HuH-7.5 (cell line): ENCODE measurements at regions not wholly inside any gene's neighbourhood (a gene's known extent, or its start where the extent isn't known, plus 50 kb on each side); places are given as distances from the start of the nearest gene placed in this dataset.

ENCODE experiments used
- DNase-seq: peaks from one replicate; pipeline ENCODE4 v3.0.0; 2011; ENCODE audit warnings: low spot score

- DNase-seq = no peak
These were observed 488.1 kb upstream of the PRMT6 start for GRCh38 chr1:106568201-106568974.

- no peak for DNase-seq
These were observed 485.4 kb upstream of the PRMT6 start for GRCh38 chr1:106571109-106571508.

- no peak for DNase-seq
These were observed 472.4 kb upstream of the PRMT6 start for GRCh38 chr1:106584107-106584506.

DNA sequence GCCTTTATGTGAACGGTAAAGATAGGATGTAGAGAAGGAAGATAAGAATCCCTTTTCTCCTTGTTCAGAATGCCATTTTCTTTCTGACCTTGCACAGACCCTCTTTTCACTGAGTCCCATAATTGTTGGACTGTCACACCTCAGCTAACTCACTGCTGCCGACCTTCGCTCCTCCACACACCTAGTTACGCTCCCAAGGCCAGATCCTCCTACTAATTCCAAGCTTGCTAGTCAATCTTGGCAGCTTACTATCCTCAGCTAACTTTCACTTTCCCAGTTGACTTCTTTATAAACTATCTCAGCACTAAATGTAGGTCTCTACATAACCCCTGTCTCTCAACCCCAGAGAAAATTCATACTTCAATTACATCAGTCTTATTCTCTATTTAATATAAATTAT lies 471.8 kb upstream of the PRMT6 start:
- no peak for DNase-seq

- no peak for DNase-seq
These were observed 455.8 kb upstream of the PRMT6 start for GRCh38 chr1:106600626-106601025.

DNA sequence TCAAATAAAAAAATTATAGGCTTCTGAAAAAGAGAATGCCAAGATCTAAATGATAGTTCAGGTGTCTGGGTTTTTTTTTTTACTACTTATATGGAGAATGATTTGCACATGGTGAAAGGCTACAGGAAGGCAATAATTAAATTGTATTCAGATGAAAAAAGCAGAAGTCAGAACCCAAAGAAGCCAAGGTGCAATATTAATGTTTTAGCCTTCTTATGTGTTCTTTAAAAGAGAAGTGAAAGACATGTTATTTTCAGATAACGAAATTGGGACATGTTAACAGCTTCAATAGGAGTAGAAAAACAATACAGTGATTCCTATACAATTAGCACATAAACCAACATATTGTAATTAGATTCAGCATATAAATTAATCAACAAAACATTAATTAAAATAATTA lies 452.9 kb upstream of the PRMT6 start:
- no peak for DNase-seq

GRCh38 chr1:106608841-106609240 lies 447.6 kb upstream of the PRMT6 start:
- no peak for DNase-seq

- DNase-seq = no peak
These were observed 443.4 kb upstream of the PRMT6 start for GRCh38 chr1:106613068-106613467.

- DNase-seq = no peak
These were observed 442.6 kb upstream of the PRMT6 start for GRCh38 chr1:106613861-106614260.

DNA sequence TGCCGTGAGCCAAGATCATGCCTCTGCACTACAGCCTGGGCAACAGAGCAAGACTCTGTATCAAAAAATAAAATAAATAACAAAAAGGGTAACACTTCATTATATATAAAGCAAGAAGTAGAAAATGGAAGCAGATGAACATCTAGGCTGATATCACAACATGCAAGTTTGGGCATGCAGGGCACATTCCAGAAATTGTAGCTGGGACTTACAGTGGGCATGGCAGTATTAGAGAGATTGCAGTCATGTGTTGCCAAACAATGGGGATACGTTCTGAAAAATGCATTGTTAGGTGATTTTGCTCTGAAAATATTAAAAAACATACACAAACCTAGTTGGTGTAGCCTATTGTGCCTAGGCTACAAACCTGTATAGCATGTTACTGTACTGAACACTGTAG lies 441.0 kb upstream of the PRMT6 start:
- no peak for DNase-seq

DNA sequence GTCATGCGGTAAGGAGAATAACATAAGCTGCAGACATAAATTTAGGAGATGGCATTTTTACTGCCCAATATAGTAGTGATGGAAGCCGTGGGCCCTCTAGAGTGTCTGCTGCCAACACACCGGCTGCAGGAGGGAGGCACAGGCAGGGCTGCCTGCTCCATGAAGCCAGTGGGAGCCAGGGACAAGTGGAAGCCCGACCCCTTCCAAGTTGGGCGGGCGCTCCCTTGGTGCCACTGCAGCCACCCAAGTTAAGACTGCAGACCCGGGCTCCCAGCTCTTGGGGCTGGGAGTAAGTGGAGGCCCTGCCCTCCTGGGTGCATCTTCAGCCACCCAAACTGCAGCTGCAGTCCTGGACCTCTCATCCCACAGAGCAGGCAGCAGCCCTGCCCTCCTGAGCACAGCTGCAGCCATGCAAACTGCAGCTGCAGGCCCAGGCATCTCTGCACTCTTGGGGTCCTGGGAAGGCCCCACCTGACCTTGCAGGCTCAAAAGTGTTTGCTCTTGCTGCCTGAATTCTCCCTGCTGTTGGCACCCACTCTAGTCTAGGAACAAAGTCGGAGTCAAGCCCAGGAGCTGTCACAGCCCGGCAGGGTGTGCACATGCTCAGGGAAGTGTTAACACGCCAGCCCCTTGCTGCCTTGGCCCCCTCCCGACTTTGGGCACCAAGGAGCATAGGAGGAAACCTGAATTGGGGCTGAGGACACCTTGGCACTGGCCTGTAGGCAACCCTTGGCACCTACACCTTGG lies 437.2 kb upstream of the PRMT6 start:
- DNase-seq = no peak

GRCh38 chr1:106619827-106620134 lies 436.7 kb upstream of the PRMT6 start:
- DNase-seq = no peak

GRCh38 chr1:106620521-106620954 lies 435.9 kb upstream of the PRMT6 start:
- DNase-seq = no peak

DNA sequence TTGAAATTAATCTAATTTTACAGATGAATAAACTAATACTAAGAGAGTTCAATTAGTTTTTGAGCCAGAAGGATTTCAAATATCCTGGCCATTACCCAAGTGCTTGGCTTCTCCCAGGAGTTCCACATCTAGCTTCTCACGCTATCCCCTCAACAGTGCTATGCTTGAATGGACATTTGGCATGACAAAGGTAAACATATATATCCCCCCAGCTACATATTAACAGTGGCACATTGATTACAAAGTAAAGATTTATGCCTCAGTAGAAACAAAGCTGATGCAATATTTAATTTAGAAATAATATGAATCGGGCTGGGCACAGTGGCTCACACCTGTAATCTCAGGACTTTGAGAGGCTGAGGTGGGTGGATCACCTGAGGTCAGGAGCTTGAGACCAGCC lies 434.6 kb upstream of the PRMT6 start:
- DNase-seq = no peak

GRCh38 chr1:106637566-106637965 lies 418.9 kb upstream of the PRMT6 start:
- no peak for DNase-seq

- DNase-seq = no peak
These were observed 410.2 kb upstream of the PRMT6 start for GRCh38 chr1:106646261-106646784.

DNA sequence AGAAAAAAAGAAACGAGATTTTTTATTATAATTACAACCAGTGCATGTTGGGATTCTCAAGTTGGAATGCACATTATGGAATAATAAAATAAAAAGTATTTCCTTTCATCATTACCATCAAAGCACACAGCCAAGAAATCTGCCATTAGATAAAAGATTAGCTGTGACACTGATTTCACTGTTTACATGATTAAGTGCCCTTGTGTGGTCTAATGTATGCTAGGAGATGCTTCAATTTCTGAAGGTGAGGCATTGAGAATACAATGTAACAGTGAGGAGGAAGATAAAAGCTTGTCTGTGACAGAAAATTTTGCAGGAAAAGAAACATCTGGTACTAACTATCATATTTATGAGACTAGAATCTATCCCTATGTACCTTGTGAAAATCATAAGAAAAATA lies 409.7 kb upstream of the PRMT6 start:
- no peak for DNase-seq

DNA sequence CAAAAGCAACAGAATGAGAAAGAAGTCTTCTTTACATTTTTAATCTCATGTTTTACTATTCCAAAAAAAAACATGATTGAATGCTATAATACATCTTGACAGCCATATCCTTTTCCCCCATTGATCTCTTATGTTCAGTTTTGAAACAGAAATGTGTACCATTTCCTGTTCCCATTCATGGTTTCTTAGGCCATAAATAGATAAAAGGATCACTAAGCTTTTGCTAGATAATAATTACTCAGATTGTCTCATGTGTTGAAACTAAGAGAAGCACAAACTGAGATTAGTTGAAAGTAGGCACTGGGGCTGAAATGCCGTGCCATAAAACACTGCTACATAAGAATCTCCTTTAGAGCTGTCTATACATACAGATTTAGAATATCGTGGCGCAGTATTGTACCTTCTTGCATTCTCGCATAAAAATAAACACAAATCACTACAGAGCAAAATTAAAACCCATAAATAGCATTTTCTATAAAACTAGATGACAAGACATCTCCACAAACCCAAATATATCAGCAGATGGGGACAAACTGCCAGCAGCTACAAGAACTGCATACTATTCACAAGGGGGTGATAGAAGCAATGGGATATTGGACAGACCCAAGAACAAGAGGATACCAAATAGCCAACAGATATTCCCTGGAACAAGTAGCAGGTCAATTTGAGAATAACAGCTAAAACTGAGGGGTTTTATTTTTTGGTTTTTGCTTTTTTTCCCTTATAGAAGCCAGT lies 405.3 kb upstream of the PRMT6 start:
- DNase-seq = no peak

GRCh38 chr1:106659490-106660244 lies 396.8 kb upstream of the PRMT6 start:
- DNase-seq = no peak

GRCh38 chr1:106675558-106675957 lies 380.9 kb upstream of the PRMT6 start:
- DNase-seq = no peak

GRCh38 chr1:106676021-106676420 lies 380.5 kb upstream of the PRMT6 start:
- no peak for DNase-seq

GRCh38 chr1:106677181-106677580 lies 379.3 kb upstream of the PRMT6 start:
- DNase-seq = no peak
